Fibroblast of peridontal ligament (primary cell): ENCODE measurements at regions not wholly inside any gene's neighbourhood (a gene's known extent, or its start where the extent isn't known, plus 50 kb on each side); places are given as distances from the start of the nearest gene placed in this dataset.
A peak's percentile ranks its signal among the peaks of the same experiment; 100 is the strongest.
"Not testable (repeated sequence)": the region's sequence is repeated elsewhere in the genome, so short reads cannot be mapped to it uniquely, and the experiment has no call there.

ENCODE experiments used
- DNase-seq: peaks from one replicate; pipeline ENCODE4 v3.0.0-alpha.2; 2010; ENCODE audit errors: extremely low read depth

- no peak for DNase-seq
These were observed 103.7 kb upstream of the MNS1 start for GRCh38 chr15:56568466-56569167.

GRCh38 chr15:56557415-56557814, 92.5 kb upstream of the MNS1 start:
- no peak for DNase-seq

- DNase-seq, result no peak
These were observed 88.5 kb upstream of the MNS1 start for GRCh38 chr15:56553486-56553885.

- DNase-seq, result no peak
These were observed 87.7 kb upstream of the MNS1 start for GRCh38 chr15:56552659-56553058.

GRCh38 chr15:56540570-56540969, 75.6 kb upstream of the MNS1 start:
- DNase-seq, result not testable (repeated sequence)

- DNase-seq, result not testable (repeated sequence)
These were observed 75.2 kb upstream of the MNS1 start for GRCh38 chr15:56540157-56540556.

- DNase-seq, result no peak
These were observed 74.1 kb upstream of the MNS1 start for GRCh38 chr15:56538901-56539545.

GRCh38 chr15:56537881-56538280, 72.9 kb upstream of the MNS1 start:
- DNase-seq, result no peak

- no peak for DNase-seq
These were observed 69.8 kb upstream of the MNS1 start for GRCh38 chr15:56534728-56535127.

- no peak for DNase-seq
These were observed 68.9 kb upstream of the MNS1 start for GRCh38 chr15:56533731-56534403.

GRCh38 chr15:56532721-56533460, 68.0 kb upstream of the MNS1 start:
- peak; percentile 46 for DNase-seq

- DNase-seq, result peak; percentile 8
These were observed 65.2 kb upstream of the MNS1 start for GRCh38 chr15:56530157-56530556.

GRCh38 chr15:56528136-56528535, 63.2 kb upstream of the MNS1 start:
- peak; percentile 33 for DNase-seq

GRCh38 chr15:56524915-56525314, 60.0 kb upstream of the MNS1 start:
- DNase-seq, result peak; percentile 63

GRCh38 chr15:56523521-56523920, 58.6 kb upstream of the MNS1 start:
- no peak for DNase-seq

GRCh38 chr15:56519000-56519399, 54.1 kb upstream of the MNS1 start:
- no peak for DNase-seq
